C4-2B (cell line): ENCODE measurements at regions not wholly inside any gene's neighbourhood (a gene's known extent, or its start where the extent isn't known, plus 50 kb on each side); places are given as distances from the start of the nearest gene placed in this dataset.

Experiments used
- CTCF ChIP-seq: fragments of 450-650 bp; conservative IDR thresholded peaks from 2 replicates; pipeline ENCODE4 v1.5.1; 2017; ENCODE audit warnings: mild to moderate bottlenecking
- ZFX ChIP-seq: fragments of 450-650 bp; IDR thresholded peaks from 2 replicates; pipeline ENCODE4 v1.6.1; 2017

GRCh38 chr12:71011261-71011660 is 90.7 kb upstream of the PTPRR start:
- no peak for TF ChIP-seq CTCF
- no peak for TF ChIP-seq ZFX
